ENCODE measurements at regions not wholly inside any gene's neighbourhood (a gene's known extent, or its start where the extent isn't known, plus 50 kb on each side); places are given as distances from the start of the nearest gene placed in this dataset.

DNA sequence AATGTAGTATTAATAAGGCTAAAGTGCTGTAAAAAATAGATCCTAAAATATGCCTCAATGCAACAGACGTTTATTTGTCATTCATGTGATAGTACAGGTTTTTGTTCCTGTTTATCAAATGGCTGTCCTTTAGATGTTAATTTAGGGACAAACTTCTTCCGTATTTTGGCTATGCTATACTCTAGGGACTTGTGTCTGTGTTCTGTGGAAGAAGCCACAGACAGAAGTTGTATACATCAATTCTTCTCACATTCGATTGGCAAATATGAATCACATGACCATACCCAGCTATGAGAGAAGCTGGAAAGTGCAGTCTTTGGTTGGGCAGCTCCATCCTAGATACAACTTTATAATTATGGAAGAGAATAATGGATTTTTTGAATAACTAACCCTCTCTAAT is 232.7 kb upstream of the SNX7 start:
- Histone ChIP-seq H3K27me3 (ENCODE audit: insufficient read depth) (no peaks in the 10 kb centered on the region), H3K4me3 (ENCODE audit: low read depth in 2 of 2, low read length in 1 of 2) (no peak overlapping the region), H3K9ac (no peak overlapping the region), H3K4me1 (ENCODE audit: control insufficient read depth in 1 of 2, insufficient read depth in 2 of 2, low read depth in 1 of 2, low read length in 1 of 2) (no peaks in the 10 kb centered on the region; a peak in 1 of 4 replicates), H3F3A (replicated peaks; ENCODE audit: insufficient read depth) (no peaks in the 10 kb centered on the region), H3K79me2 (ENCODE audit: insufficient read depth) (no peaks in the 10 kb centered on the region), H2AFZ (ENCODE audit: low read depth) (no peak overlapping the region), H3K9me3 (no peaks in the 10 kb centered on the region), H3K27ac (ENCODE audit: low read depth in 2 of 2, low read length in 1 of 2) (no peak overlapping the region), H3K4me2 (no peak overlapping the region), H3K9me2 (no peaks in the 10 kb centered on the region), H4K20me1 (ENCODE audit: insufficient read depth) (no peaks in the 10 kb centered on the region), H3K36me3 (replicated peaks in 1 of 2; ENCODE audit: control insufficient read depth in 1 of 2, insufficient read depth in 2 of 2, low read length in 1 of 2) (no peaks in the 10 kb centered on the region)
- TF ChIP-seq RCOR1 (IDR thresholded peaks at IDR 0.05; ENCODE audit: low read length), result no peak
- TF ChIP-seq, protein P1, sequence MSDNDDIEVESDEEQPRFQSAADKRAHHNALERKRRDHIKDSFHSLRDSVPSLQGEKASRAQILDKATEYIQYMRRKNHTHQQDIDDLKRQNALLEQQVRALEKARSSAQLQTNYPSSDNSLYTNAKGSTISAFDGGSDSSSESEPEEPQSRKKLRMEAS (IDR thresholded peaks at IDR 0.05; ENCODE audit: low read depth), result no peak
- TF ChIP-seq GATA2 (CRISPR knock-in tag; IDR thresholded peaks at IDR 0.05), result no peak
- no peak for TF ChIP-seq CTCF (IDR thresholded peaks at IDR 0.05)
- TF ChIP-seq ELF1 (IDR thresholded peaks at IDR 0.05), result no peak
- TF ChIP-seq PBX3 (IDR thresholded peaks at IDR 0.05), result no peak
- no peak for TF ChIP-seq FOXM1 (IDR thresholded peaks at IDR 0.05; ENCODE audit: low read depth)
- no peak for TF ChIP-seq TEAD4 (IDR thresholded peaks at IDR 0.05; ENCODE audit: borderline replicate concordance, insufficient read depth)
- TF ChIP-seq, protein P2, sequence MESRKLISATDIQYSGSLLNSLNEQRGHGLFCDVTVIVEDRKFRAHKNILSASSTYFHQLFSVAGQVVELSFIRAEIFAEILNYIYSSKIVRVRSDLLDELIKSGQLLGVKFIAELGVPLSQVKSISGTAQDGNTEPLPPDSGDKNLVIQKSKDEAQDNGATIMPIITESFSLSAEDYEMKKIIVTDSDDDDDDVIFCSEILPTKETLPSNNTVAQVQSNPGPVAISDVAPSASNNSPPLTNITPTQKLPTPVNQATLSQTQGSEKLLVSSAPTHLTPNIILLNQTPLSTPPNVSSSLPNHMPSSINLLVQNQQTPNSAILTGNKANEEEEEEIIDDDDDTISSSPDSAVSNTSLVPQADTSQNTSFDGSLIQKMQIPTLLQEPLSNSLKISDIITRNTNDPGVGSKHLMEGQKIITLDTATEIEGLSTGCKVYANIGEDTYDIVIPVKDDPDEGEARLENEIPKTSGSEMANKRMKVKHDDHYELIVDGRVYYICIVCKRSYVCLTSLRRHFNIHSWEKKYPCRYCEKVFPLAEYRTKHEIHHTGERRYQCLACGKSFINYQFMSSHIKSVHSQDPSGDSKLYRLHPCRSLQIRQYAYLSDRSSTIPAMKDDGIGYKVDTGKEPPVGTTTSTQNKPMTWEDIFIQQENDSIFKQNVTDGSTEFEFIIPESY (IDR thresholded peaks at IDR 0.05; ENCODE audit: borderline replicate concordance, low read depth), result no peak
- no peak for DNase-seq
- 93% methylated on average over 3 of the region's 3 CpGs for WGBS (ENCODE audit: low lambda C conversion rate)
- POLR2A ChIA-PET, result no interaction called here
- CTCF ChIA-PET, result no interaction called here

DNA sequence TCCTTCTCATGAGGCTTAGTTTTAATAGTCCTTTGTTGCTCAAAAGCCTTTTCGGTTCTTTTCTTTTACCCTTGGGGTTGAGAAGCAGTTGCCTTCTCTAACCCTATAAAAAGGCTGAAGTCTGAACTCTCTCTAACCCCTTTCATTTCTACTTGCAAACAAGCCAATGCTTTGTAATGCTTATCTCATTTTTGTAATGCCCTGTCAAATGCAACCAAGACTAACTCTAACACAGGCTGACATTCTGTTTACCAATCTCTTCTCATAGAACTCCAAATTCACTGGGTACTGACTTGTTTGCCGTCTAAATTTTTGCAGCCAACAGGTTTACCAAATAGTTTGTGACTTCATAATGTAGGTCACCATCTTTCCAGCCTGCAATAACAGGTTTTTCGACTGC is 233.9 kb upstream of the SNX7 start:
- Histone ChIP-seq H3K9me2 (no peaks in the 10 kb centered on the region), H3K4me3 (ENCODE audit: low read depth in 2 of 2, low read length in 1 of 2) (no peak overlapping the region), H3K27ac (ENCODE audit: low read depth in 2 of 2, low read length in 1 of 2) (no peak overlapping the region), H2AFZ (ENCODE audit: low read depth) (no peak overlapping the region), H3K36me3 (replicated peaks in 1 of 2; ENCODE audit: control insufficient read depth in 1 of 2, insufficient read depth in 2 of 2, low read length in 1 of 2) (no peaks in the 10 kb centered on the region), H4K20me1 (ENCODE audit: insufficient read depth) (no peaks in the 10 kb centered on the region), H3K79me2 (ENCODE audit: insufficient read depth) (no peaks in the 10 kb centered on the region), H3F3A (replicated peaks; ENCODE audit: insufficient read depth) (no peaks in the 10 kb centered on the region), H3K4me1 (ENCODE audit: control insufficient read depth in 1 of 2, insufficient read depth in 2 of 2, low read depth in 1 of 2, low read length in 1 of 2) (no peaks in the 10 kb centered on the region; a peak in 1 of 4 replicates), H3K27me3 (ENCODE audit: insufficient read depth) (no peaks in the 10 kb centered on the region), H3K9ac (no peak overlapping the region), H3K4me2 (no peak overlapping the region), H3K9me3 (no peaks in the 10 kb centered on the region)
- CTCF ChIA-PET, result no interaction called here
- no peak for DNase-seq
- POLR2A ChIA-PET, result no interaction called here
- 71% methylated on average over 3 of the region's 3 CpGs for WGBS (ENCODE audit: low lambda C conversion rate)
- TF ChIP-seq RAD21 (IDR thresholded peaks at IDR 0.05; ENCODE audit: low read length), result no peak
- no peak for TF ChIP-seq RXRA (IDR thresholded peaks at IDR 0.05; ENCODE audit: borderline replicate concordance, low read depth)
- TF ChIP-seq, protein P3, sequence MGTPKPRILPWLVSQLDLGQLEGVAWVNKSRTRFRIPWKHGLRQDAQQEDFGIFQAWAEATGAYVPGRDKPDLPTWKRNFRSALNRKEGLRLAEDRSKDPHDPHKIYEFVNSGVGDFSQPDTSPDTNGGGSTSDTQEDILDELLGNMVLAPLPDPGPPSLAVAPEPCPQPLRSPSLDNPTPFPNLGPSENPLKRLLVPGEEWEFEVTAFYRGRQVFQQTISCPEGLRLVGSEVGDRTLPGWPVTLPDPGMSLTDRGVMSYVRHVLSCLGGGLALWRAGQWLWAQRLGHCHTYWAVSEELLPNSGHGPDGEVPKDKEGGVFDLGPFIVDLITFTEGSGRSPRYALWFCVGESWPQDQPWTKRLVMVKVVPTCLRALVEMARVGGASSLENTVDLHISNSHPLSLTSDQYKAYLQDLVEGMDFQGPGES (IDR thresholded peaks at IDR 0.05; ENCODE audit: low read depth, low read length), result no peak
- TF ChIP-seq FOXJ3 (CRISPR knock-in tag; IDR thresholded peaks at IDR 0.05), result no peak
- TF ChIP-seq, protein P2 (IDR thresholded peaks at IDR 0.05; ENCODE audit: borderline replicate concordance, low read depth), result no peak
- TF ChIP-seq, protein P4, sequence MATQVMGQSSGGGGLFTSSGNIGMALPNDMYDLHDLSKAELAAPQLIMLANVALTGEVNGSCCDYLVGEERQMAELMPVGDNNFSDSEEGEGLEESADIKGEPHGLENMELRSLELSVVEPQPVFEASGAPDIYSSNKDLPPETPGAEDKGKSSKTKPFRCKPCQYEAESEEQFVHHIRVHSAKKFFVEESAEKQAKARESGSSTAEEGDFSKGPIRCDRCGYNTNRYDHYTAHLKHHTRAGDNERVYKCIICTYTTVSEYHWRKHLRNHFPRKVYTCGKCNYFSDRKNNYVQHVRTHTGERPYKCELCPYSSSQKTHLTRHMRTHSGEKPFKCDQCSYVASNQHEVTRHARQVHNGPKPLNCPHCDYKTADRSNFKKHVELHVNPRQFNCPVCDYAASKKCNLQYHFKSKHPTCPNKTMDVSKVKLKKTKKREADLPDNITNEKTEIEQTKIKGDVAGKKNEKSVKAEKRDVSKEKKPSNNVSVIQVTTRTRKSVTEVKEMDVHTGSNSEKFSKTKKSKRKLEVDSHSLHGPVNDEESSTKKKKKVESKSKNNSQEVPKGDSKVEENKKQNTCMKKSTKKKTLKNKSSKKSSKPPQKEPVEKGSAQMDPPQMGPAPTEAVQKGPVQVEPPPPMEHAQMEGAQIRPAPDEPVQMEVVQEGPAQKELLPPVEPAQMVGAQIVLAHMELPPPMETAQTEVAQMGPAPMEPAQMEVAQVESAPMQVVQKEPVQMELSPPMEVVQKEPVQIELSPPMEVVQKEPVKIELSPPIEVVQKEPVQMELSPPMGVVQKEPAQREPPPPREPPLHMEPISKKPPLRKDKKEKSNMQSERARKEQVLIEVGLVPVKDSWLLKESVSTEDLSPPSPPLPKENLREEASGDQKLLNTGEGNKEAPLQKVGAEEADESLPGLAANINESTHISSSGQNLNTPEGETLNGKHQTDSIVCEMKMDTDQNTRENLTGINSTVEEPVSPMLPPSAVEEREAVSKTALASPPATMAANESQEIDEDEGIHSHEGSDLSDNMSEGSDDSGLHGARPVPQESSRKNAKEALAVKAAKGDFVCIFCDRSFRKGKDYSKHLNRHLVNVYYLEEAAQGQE (IDR thresholded peaks at IDR 0.05; ENCODE audit: low read depth, low read length), result no peak
- no peak for TF ChIP-seq EP300 (IDR thresholded peaks at IDR 0.05; ENCODE audit: borderline replicate concordance in 1 of 2, low read depth in 1 of 2, low read length in 1 of 2)
